ENCODE measurements at regions not wholly inside any gene's neighbourhood (a gene's known extent, or its start where the extent isn't known, plus 50 kb on each side); places are given as distances from the start of the nearest gene placed in this dataset.
A peak's percentile ranks its signal among the peaks of the same experiment; 100 is the strongest.

GRCh38 chr12:130011611-130012385 is 108.0 kb upstream of the TMEM132D start:
- ChIA-PET POLR2A (ENCODE audit: partially characterized antibody) (interaction anchor here (0.7 kb wide), 1 partner anchor 46 kb away, joined by 3 read pairs; no protein-coding TSS in a partner anchor), CTCF (ENCODE audit: partially characterized antibody) (interaction anchor here (0.7 to 10.0 kb wide), 8 partner anchors 8 to 927 kb away, joined by 3 to 89 read pairs (median 4); no protein-coding TSS in a partner anchor)
- H2BK15ac ChIP-seq (ENCODE audit: low read length) = 0 out of 2 replicates have a peak overlapping the region, but pooled peaks have one; percentile 29
- H2BK120ac ChIP-seq (replicated peaks; ENCODE audit: low read depth, low read length) = no peak overlapping the region
- H3K36me3 ChIP-seq (ENCODE audit: control insufficient read depth in 2 of 4, insufficient read depth in 4 of 4, low read length in 3 of 4) = no peaks in the 10 kb centered on the region; a peak in 1 of 8 replicates
- no peak overlapping the region for H3K23ac ChIP-seq (ENCODE audit: insufficient read length)
- H3K4me3 ChIP-seq (ENCODE audit: extremely low read depth in 1 of 4, insufficient read depth in 2 of 4, low read depth in 3 of 4, low read length in 4 of 4) = no peak overlapping the region
- no peak overlapping the region for H3K4me2 ChIP-seq (ENCODE audit: insufficient read depth in 1 of 2, low read depth in 2 of 2, low read length in 2 of 2)
- no peak overlapping the region for H3K56ac ChIP-seq (replicated peaks; ENCODE audit: insufficient read length, low read depth, low read length)
- H4K20me1 ChIP-seq (replicated peaks in 1 of 2; ENCODE audit: control insufficient read depth in 1 of 2, insufficient read depth in 2 of 2, low read length in 2 of 2) = no peaks in the 10 kb centered on the region
- 0 out of 2 replicates have a peak overlapping the region, but pooled peaks have one; percentile 52 for H2AFZ ChIP-seq (ENCODE audit: low read length)
- no peak for TF ChIP-seq SIX5 (IDR thresholded peaks at IDR 0.05; ENCODE audit: low read depth, low read length)
- H2BK20ac ChIP-seq (ENCODE audit: low read length) = no peak overlapping the region
- no peak overlapping the region for H3K18ac ChIP-seq (ENCODE audit: extremely low read depth, low read length)
- H3K4me1 ChIP-seq (replicated peaks in 1 of 4; ENCODE audit: control insufficient read depth in 3 of 4, insufficient read depth in 4 of 4, low read length in 3 of 4) = peaks cover 0 to 8% (median 4%) of the 10 kb centered on the region in 4 experiments; a peak in 4 of 7 replicates
- 76% methylated on average over 13 of the region's 13 CpGs; no CpG with 5 or more reads in 1 of the 2 experiments for WGBS, 2 experiments (ENCODE audit: extremely low coverage in 1 of 2, insufficient coverage in 1 of 2, insufficient read length in 1 of 2, insufficient replicate concordance in 2 of 2, low coverage in 1 of 2, low lambda C conversion rate in 2 of 2, missing lambda C conversion rate in 1 of 2)
- DNase-seq (ENCODE audit: low read depth in 1 of 2, low spot score in 2 of 2) (no peak), FAIRE-seq (no peak)
- H4K8ac ChIP-seq (ENCODE audit: extremely low read depth, insufficient read depth, low read length) = no peak overlapping the region; the same call in 1 of the 2 replicates
- H2AK5ac ChIP-seq (ENCODE audit: low read depth, low read length) = no peak overlapping the region
- H4K91ac ChIP-seq (replicated peaks; ENCODE audit: insufficient read length, low read length) = no peak overlapping the region
- 0 out of 2 replicates have a peak overlapping the region, but pooled peaks have one; percentile 68 for H2BK12ac ChIP-seq (ENCODE audit: low read depth, low read length)
- H3K4ac ChIP-seq (replicated peaks; ENCODE audit: insufficient read length, low read depth, low read length) = peak overlapping the region; percentile 25
- H3K9me3 ChIP-seq (ENCODE audit: insufficient read depth in 2 of 2, low read depth in 1 of 2, low read length in 1 of 2) = no peaks in the 10 kb centered on the region
- H3K9ac ChIP-seq (replicated peaks in 1 of 4; ENCODE audit: extremely low read depth in 1 of 4, low read depth in 3 of 4, low read length in 3 of 4) = no peak overlapping the region
- peaks cover 6% of the 10 kb centered on the region; the same call in 1 of the 2 replicates for H3K23me2 ChIP-seq (ENCODE audit: low read depth, low read length)
- no peak overlapping the region for H3K14ac ChIP-seq (ENCODE audit: insufficient read length)
- peaks cover 0 to 12% (median 7%) of the 10 kb centered on the region in 4 experiments; a peak in 3 of 7 replicates for H3K27me3 ChIP-seq (replicated peaks in 1 of 4; ENCODE audit: control insufficient read depth in 3 of 4, extremely low read depth in 1 of 4, insufficient read depth in 3 of 4, low read length in 3 of 4)
- H2BK5ac ChIP-seq (ENCODE audit: low read depth, low read length) = no peak overlapping the region; the same call in 1 of the 2 replicates
- no peaks in the 10 kb centered on the region for H3K79me2 ChIP-seq (ENCODE audit: control insufficient read depth in 1 of 2, insufficient read depth in 2 of 2, low read length in 2 of 2)
- H4K5ac ChIP-seq (ENCODE audit: insufficient read length, low read depth, low read length) = no peak overlapping the region
- no peak overlapping the region for H3K27ac ChIP-seq (ENCODE audit: low read depth, low read length)
- H3K79me1 ChIP-seq (ENCODE audit: low read depth, low read length) = no peaks in the 10 kb centered on the region

Measured in H1 (cell line).